WTC11 (cell line): ENCODE measurements at regions not wholly inside any gene's neighbourhood (a gene's known extent, or its start where the extent isn't known, plus 50 kb on each side); places are given as distances from the start of the nearest gene placed in this dataset.

Experiments used
- FOXJ3 ChIP-seq: sonication (generic); formaldehyde crosslinking; IDR thresholded peaks from 2 replicates; pipeline ENCODE4 v1.9.0; 2021; ENCODE audit warnings: missing genetic modification reagents, mild to moderate bottlenecking, borderline replicate concordance
- JUN ChIP-seq: sonication (generic); formaldehyde crosslinking; IDR thresholded peaks from 2 replicates; pipeline ENCODE4 v1.8.0; 2023; ENCODE audit warnings: mild to moderate bottlenecking, missing genetic modification reagents
- NFYB ChIP-seq: sonication (generic); formaldehyde crosslinking; conservative IDR thresholded peaks from 2 replicates; pipeline ENCODE4 v1.8.0; 2022; ENCODE audit warnings: low read depth, missing genetic modification reagents
- NR2C2 ChIP-seq: sonication (generic); formaldehyde crosslinking; IDR thresholded peaks from 2 replicates; pipeline ENCODE4 v1.8.0; 2022; ENCODE audit warnings: mild to moderate bottlenecking, missing genetic modification reagents
- TP53 ChIP-seq: sonication (generic); formaldehyde crosslinking; IDR thresholded peaks from 2 replicates; pipeline ENCODE4 v1.8.1; 2023; ENCODE audit warnings: mild to moderate bottlenecking, missing genetic modification reagents
- ZNF232 ChIP-seq: sonication (generic); formaldehyde crosslinking; IDR thresholded peaks from 2 replicates; pipeline ENCODE4 v1.8.0; 2022; ENCODE audit warnings: mild to moderate bottlenecking, missing genetic modification reagents
- TF ChIP-seq, protein P1 (sequence below): fragments of 200-600 bp; IDR thresholded peaks from 2 replicates; pipeline ENCODE4 v1.8.0; 2022; ENCODE audit warnings: antibody characterized with exemption
- TF ChIP-seq, protein P2 (sequence below): sonication (generic); formaldehyde crosslinking; IDR thresholded peaks from 2 replicates; pipeline ENCODE4 v1.8.1; 2022; ENCODE audit warnings: low read depth, missing genetic modification reagents, borderline replicate concordance

DNA sequence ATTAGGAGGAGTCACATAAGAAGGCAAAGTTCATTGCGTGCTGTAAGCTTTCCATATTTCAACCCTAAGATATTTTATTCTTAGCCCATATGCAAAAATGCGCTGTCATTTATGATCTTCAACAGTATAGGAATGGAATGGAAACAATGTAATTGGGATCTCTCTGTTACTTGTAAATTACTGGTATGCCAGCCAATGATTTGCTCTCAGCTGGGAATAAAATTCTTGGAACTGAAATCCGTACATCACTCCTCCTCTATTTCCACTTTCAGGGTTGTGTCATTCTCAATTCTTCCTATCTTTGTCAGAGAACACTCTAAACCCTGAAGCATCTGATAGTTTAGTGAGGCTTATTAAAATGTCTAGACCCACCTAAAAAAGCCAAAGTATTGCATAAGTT lies 80.7 kb upstream of the STEAP4 start:
- TF ChIP-seq, protein P1, sequence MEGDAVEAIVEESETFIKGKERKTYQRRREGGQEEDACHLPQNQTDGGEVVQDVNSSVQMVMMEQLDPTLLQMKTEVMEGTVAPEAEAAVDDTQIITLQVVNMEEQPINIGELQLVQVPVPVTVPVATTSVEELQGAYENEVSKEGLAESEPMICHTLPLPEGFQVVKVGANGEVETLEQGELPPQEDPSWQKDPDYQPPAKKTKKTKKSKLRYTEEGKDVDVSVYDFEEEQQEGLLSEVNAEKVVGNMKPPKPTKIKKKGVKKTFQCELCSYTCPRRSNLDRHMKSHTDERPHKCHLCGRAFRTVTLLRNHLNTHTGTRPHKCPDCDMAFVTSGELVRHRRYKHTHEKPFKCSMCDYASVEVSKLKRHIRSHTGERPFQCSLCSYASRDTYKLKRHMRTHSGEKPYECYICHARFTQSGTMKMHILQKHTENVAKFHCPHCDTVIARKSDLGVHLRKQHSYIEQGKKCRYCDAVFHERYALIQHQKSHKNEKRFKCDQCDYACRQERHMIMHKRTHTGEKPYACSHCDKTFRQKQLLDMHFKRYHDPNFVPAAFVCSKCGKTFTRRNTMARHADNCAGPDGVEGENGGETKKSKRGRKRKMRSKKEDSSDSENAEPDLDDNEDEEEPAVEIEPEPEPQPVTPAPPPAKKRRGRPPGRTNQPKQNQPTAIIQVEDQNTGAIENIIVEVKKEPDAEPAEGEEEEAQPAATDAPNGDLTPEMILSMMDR: no peak
- no peak for TF ChIP-seq NFYB (CRISPR knock-in tag)
- no peak for TF ChIP-seq NR2C2 (CRISPR knock-in tag)
- TF ChIP-seq TP53 (CRISPR knock-in tag): no peak
- TF ChIP-seq FOXJ3 (CRISPR knock-in tag): no peak
- no peak for TF ChIP-seq JUN (CRISPR knock-in tag)
- TF ChIP-seq, protein P2, sequence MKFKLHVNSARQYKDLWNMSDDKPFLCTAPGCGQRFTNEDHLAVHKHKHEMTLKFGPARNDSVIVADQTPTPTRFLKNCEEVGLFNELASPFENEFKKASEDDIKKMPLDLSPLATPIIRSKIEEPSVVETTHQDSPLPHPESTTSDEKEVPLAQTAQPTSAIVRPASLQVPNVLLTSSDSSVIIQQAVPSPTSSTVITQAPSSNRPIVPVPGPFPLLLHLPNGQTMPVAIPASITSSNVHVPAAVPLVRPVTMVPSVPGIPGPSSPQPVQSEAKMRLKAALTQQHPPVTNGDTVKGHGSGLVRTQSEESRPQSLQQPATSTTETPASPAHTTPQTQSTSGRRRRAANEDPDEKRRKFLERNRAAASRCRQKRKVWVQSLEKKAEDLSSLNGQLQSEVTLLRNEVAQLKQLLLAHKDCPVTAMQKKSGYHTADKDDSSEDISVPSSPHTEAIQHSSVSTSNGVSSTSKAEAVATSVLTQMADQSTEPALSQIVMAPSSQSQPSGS (CRISPR knock-in tag): no peak
- TF ChIP-seq ZNF232 (CRISPR knock-in tag): no peak
